OCI-LY1 (cell line): ENCODE measurements at regions not wholly inside any gene's neighbourhood (a gene's known extent, or its start where the extent isn't known, plus 50 kb on each side); places are given as distances from the start of the nearest gene placed in this dataset.

Experiments
- H2AFZ ChIP-seq: fragments of 200-600 bp; sonication (generic), shearing (Covaris generic); 2 replicates; pipeline ENCODE4 v1.6.0; 2014; ENCODE audit warnings: antibody characterized with exemption, mild to moderate bottlenecking, low read length
- H3F3A ChIP-seq: fragments of 200-600 bp; sonication (generic), shearing (Covaris generic); 2 replicates; pipeline ENCODE4 v1.6.0; 2014; ENCODE audit warnings: mild to moderate bottlenecking, antibody characterized with exemption, low read length, moderate library complexity; ENCODE audit not compliant: insufficient read depth
- H3K27ac ChIP-seq: fragments of 200-600 bp; sonication (generic); 2 replicates; pipeline ENCODE4 v1.5.1; 2014; ENCODE audit warnings: low read length, mixed run types, mild to moderate bottlenecking, low read depth; ENCODE audit not compliant: poor library complexity, severe bottlenecking
- H3K27me3 ChIP-seq: fragments of 200-600 bp; sonication (generic); 2 replicates; pipeline ENCODE4 v1.6.0; 2014; ENCODE audit warnings: antibody characterized with exemption, mild to moderate bottlenecking, low read length, moderate library complexity; ENCODE audit not compliant: insufficient read depth
- H3K36me3 ChIP-seq: fragments of 200-600 bp; sonication (generic); 2 replicates; pipeline ENCODE4 v1.6.1; 2014; ENCODE audit warnings: mild to moderate bottlenecking, antibody characterized with exemption, low read length, moderate library complexity, mixed read lengths; ENCODE audit not compliant: insufficient read depth
- H3K4me1 ChIP-seq: fragments of 200-600 bp; sonication (generic); 2 replicates; pipeline ENCODE4 v1.5.1; 2014; ENCODE audit warnings: mild to moderate bottlenecking, low read length, moderate library complexity; ENCODE audit not compliant: insufficient read depth, severe bottlenecking
- H3K4me2 ChIP-seq: fragments of 200-600 bp; sonication (generic), shearing (Covaris generic); 2 replicates; pipeline ENCODE4 v1.6.1; 2014; ENCODE audit warnings: low read length
- H3K4me3 ChIP-seq: fragments of 200-600 bp; sonication (generic); 2 replicates; pipeline ENCODE4 v1.5.1; 2014; ENCODE audit warnings: low read length, low read depth, mild to moderate bottlenecking, mixed read lengths; ENCODE audit not compliant: poor library complexity, severe bottlenecking
- H3K79me2 ChIP-seq: fragments of 200-600 bp; shearing (Covaris generic); 2 replicates; pipeline ENCODE4 v1.6.1; 2016; ENCODE audit warnings: mixed run types, low read length, mixed read lengths; ENCODE audit not compliant: insufficient read depth
- H3K9ac ChIP-seq: fragments of 200-600 bp; sonication (generic), shearing (Covaris generic); 2 replicates; pipeline ENCODE4 v1.6.1; 2014; ENCODE audit warnings: mild to moderate bottlenecking, low read length, mixed read lengths
- H3K9me2 ChIP-seq: fragments of 200-600 bp; sonication (generic), shearing (Covaris generic); 2 replicates; pipeline ENCODE4 v1.6.1; 2014; ENCODE audit warnings: low read depth, mild to moderate bottlenecking, low read length, mixed read lengths
- H3K9me3 ChIP-seq: fragments of 200-600 bp; shearing (Covaris generic); 2 replicates; pipeline ENCODE4 v1.6.1; 2014; ENCODE audit warnings: low read length, mixed read lengths
- H4K20me1 ChIP-seq: fragments of 200-600 bp; sonication (generic), shearing (Covaris generic); 2 replicates; pipeline ENCODE4 v1.6.0; 2016; ENCODE audit warnings: mild to moderate bottlenecking, low read length; ENCODE audit not compliant: insufficient read depth
- EZH2 ChIP-seq: fragments of 200-600 bp; sonication (generic), shearing (Covaris generic); IDR thresholded peaks from 2 replicates; pipeline ENCODE4 v1.8.0; 2017; ENCODE audit warnings: borderline replicate concordance, mixed run types, mild to moderate bottlenecking, antibody characterized with exemption, low read length, moderate library complexity, mixed read lengths
- TF ChIP-seq, protein P1 (sequence below): fragments of 200-600 bp; sonication (generic), shearing (Covaris generic); IDR thresholded peaks from 2 replicates; pipeline ENCODE4 v1.5.1; 2017; ENCODE audit warnings: mild to moderate bottlenecking, antibody characterized with exemption, low read length, moderate library complexity, mixed read lengths

- H3K4me2 ChIP-seq: no peak overlapping the region
- H3K36me3 ChIP-seq: no peaks in the 10 kb centered on the region
- no peaks in the 10 kb centered on the region for H3K27me3 ChIP-seq
- no peak overlapping the region for H3K27ac ChIP-seq
- TF ChIP-seq EZH2: no peak
- TF ChIP-seq, protein P1, sequence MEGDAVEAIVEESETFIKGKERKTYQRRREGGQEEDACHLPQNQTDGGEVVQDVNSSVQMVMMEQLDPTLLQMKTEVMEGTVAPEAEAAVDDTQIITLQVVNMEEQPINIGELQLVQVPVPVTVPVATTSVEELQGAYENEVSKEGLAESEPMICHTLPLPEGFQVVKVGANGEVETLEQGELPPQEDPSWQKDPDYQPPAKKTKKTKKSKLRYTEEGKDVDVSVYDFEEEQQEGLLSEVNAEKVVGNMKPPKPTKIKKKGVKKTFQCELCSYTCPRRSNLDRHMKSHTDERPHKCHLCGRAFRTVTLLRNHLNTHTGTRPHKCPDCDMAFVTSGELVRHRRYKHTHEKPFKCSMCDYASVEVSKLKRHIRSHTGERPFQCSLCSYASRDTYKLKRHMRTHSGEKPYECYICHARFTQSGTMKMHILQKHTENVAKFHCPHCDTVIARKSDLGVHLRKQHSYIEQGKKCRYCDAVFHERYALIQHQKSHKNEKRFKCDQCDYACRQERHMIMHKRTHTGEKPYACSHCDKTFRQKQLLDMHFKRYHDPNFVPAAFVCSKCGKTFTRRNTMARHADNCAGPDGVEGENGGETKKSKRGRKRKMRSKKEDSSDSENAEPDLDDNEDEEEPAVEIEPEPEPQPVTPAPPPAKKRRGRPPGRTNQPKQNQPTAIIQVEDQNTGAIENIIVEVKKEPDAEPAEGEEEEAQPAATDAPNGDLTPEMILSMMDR: no peak
- H3K4me1 ChIP-seq: no peaks in the 10 kb centered on the region
- H4K20me1 ChIP-seq: no peaks in the 10 kb centered on the region
- no peak overlapping the region for H3K4me3 ChIP-seq
- H3K9ac ChIP-seq: no peak overlapping the region
- no peaks in the 10 kb centered on the region for H3K79me2 ChIP-seq
- no peaks in the 10 kb centered on the region for H3F3A ChIP-seq
- no peak overlapping the region for H2AFZ ChIP-seq
- H3K9me3 ChIP-seq: no peaks in the 10 kb centered on the region
- no peaks in the 10 kb centered on the region for H3K9me2 ChIP-seq
These were observed 1184.2 kb downstream of the FLRT2 start for GRCh38 chr14:86714153-86714552.

- H3K9me2 ChIP-seq: no peaks in the 10 kb centered on the region
- no peaks in the 10 kb centered on the region for H3F3A ChIP-seq
- no peaks in the 10 kb centered on the region for H3K9me3 ChIP-seq
- H3K9ac ChIP-seq: no peak overlapping the region
- H3K79me2 ChIP-seq: no peaks in the 10 kb centered on the region
- no peaks in the 10 kb centered on the region for H3K36me3 ChIP-seq
- no peaks in the 10 kb centered on the region for H3K27me3 ChIP-seq
- TF ChIP-seq, protein P1: no peak
- TF ChIP-seq EZH2: no peak
- H3K4me3 ChIP-seq: no peak overlapping the region
- no peak overlapping the region for H3K27ac ChIP-seq
- no peaks in the 10 kb centered on the region for H3K4me1 ChIP-seq
- H4K20me1 ChIP-seq: no peaks in the 10 kb centered on the region
- H2AFZ ChIP-seq: no peak overlapping the region
- no peak overlapping the region for H3K4me2 ChIP-seq
These were observed 1182.8 kb downstream of the FLRT2 start for GRCh38 chr14:86712727-86713126.

- no peaks in the 10 kb centered on the region for H3K27me3 ChIP-seq
- no peaks in the 10 kb centered on the region for H3F3A ChIP-seq
- no peak overlapping the region for H3K9ac ChIP-seq
- TF ChIP-seq, protein P1: no peak
- TF ChIP-seq EZH2: no peak
- H4K20me1 ChIP-seq: no peaks in the 10 kb centered on the region
- no peaks in the 10 kb centered on the region for H3K9me3 ChIP-seq
- H3K36me3 ChIP-seq: no peaks in the 10 kb centered on the region
- no peak overlapping the region for H2AFZ ChIP-seq
- no peak overlapping the region for H3K4me2 ChIP-seq
- H3K4me1 ChIP-seq: no peaks in the 10 kb centered on the region
- H3K4me3 ChIP-seq: no peak overlapping the region
- no peaks in the 10 kb centered on the region for H3K79me2 ChIP-seq
- H3K27ac ChIP-seq: no peak overlapping the region
- no peaks in the 10 kb centered on the region for H3K9me2 ChIP-seq
These were observed 1182.2 kb downstream of the FLRT2 start for GRCh38 chr14:86712176-86712575.
